IgD-negative memory B cell (primary cell): ENCODE measurements at regions not wholly inside any gene's neighbourhood (a gene's known extent, or its start where the extent isn't known, plus 50 kb on each side); places are given as distances from the start of the nearest gene placed in this dataset.
A peak's percentile ranks its signal among the peaks of the same experiment; 100 is the strongest.

ENCODE experiments used
- H3K27ac Mint-ChIP-seq, 3 donors: one replicate each; pipeline ENCODE4 v1.8.0; 2020 to 2022; ENCODE audit warnings: mild to moderate bottlenecking in 3 of 3, mixed read lengths in 3 of 3, moderate library complexity in 1 of 3
- H3K27me3 Mint-ChIP-seq: one replicate; pipeline ENCODE4 v1.8.0; 2021; ENCODE audit warnings: mixed read lengths
- H3K36me3 Mint-ChIP-seq: one replicate; pipeline ENCODE4 v1.8.0; 2020; ENCODE audit warnings: mild to moderate bottlenecking, mixed read lengths
- H3K4me1 Mint-ChIP-seq, 3 donors: one replicate each; pipeline ENCODE4 v1.8.0; 2020 to 2022; ENCODE audit warnings: mixed read lengths in 3 of 3, mild to moderate bottlenecking in 1 of 3
- H3K4me3 Mint-ChIP-seq, 4 donors: one replicate each; pipeline ENCODE4 v1.8.0; 2020 to 2022; ENCODE audit warnings: mild to moderate bottlenecking in 4 of 4, mixed read lengths in 4 of 4, moderate library complexity in 3 of 4
- H3K9me3 Mint-ChIP-seq, 3 donors: one replicate each; pipeline ENCODE4 v1.8.0; 2020 to 2021; ENCODE audit warnings: mixed read lengths in 3 of 3, mild to moderate bottlenecking in 1 of 3

GRCh38 chr5:68754536-68754935 lies 339.3 kb upstream of the SLC30A5 start:
- Mint-ChIP-seq H3K27me3 (peaks cover 3% of the 10 kb centered on the region), H3K36me3 (no peaks in the 10 kb centered on the region), H3K27ac (no peak overlapping the region), H3K9me3 (no peaks in the 10 kb centered on the region), H3K4me1 (peaks cover 0 to 7% (median 4%) of the 10 kb centered on the region in 3 donors), H3K4me3 (no peak overlapping the region)

GRCh38 chr5:68755293-68755692 lies 338.5 kb upstream of the SLC30A5 start:
- peaks cover 3% of the 10 kb centered on the region for H3K27me3 Mint-ChIP-seq
- H3K27ac Mint-ChIP-seq, result no peak overlapping the region
- H3K9me3 Mint-ChIP-seq, result no peaks in the 10 kb centered on the region
- no peak overlapping the region for H3K4me3 Mint-ChIP-seq
- H3K36me3 Mint-ChIP-seq, result no peaks in the 10 kb centered on the region
- H3K4me1 Mint-ChIP-seq, result peaks cover 0 to 7% (median 4%) of the 10 kb centered on the region in 3 donors

GRCh38 chr5:68757006-68757405 lies 336.8 kb upstream of the SLC30A5 start:
- H3K27me3 Mint-ChIP-seq, result no peaks in the 10 kb centered on the region
- H3K27ac Mint-ChIP-seq, result no peak overlapping the region
- peaks cover 0 to 7% (median 4%) of the 10 kb centered on the region in 3 donors for H3K4me1 Mint-ChIP-seq
- H3K36me3 Mint-ChIP-seq, result no peaks in the 10 kb centered on the region
- H3K9me3 Mint-ChIP-seq, result no peaks in the 10 kb centered on the region
- no peak overlapping the region for H3K4me3 Mint-ChIP-seq

- no peak overlapping the region for H3K4me3 Mint-ChIP-seq
- peak overlapping the region in 1 of 3 donors; percentile 21 for H3K27ac Mint-ChIP-seq
- H3K4me1 Mint-ChIP-seq, result peaks cover 0 to 7% (median 4%) of the 10 kb centered on the region in 3 donors
- H3K9me3 Mint-ChIP-seq, result no peaks in the 10 kb centered on the region
- H3K27me3 Mint-ChIP-seq, result no peaks in the 10 kb centered on the region
- no peaks in the 10 kb centered on the region for H3K36me3 Mint-ChIP-seq
Observed at GRCh38 chr5:68757626-68758212, 336.1 kb upstream of the SLC30A5 start.

GRCh38 chr5:68759593-68759992 lies 334.2 kb upstream of the SLC30A5 start:
- Mint-ChIP-seq H3K9me3 (no peaks in the 10 kb centered on the region), H3K4me1 (peaks cover 0 to 7% (median 4%) of the 10 kb centered on the region in 3 donors), H3K36me3 (no peaks in the 10 kb centered on the region), H3K4me3 (no peak overlapping the region), H3K27ac (no peak overlapping the region), H3K27me3 (no peaks in the 10 kb centered on the region)

- Mint-ChIP-seq H3K9me3 (no peaks in the 10 kb centered on the region), H3K4me1 (no peaks in the 10 kb centered on the region), H3K4me3 (no peak overlapping the region), H3K36me3 (no peaks in the 10 kb centered on the region), H3K27me3 (no peaks in the 10 kb centered on the region), H3K27ac (no peak overlapping the region)
Observed at GRCh38 chr5:68762201-68762600, 331.6 kb upstream of the SLC30A5 start.

- H3K9me3 Mint-ChIP-seq, result no peaks in the 10 kb centered on the region
- no peak overlapping the region for H3K4me3 Mint-ChIP-seq
- no peak overlapping the region for H3K27ac Mint-ChIP-seq
- H3K36me3 Mint-ChIP-seq, result no peaks in the 10 kb centered on the region
- no peaks in the 10 kb centered on the region for H3K27me3 Mint-ChIP-seq
- H3K4me1 Mint-ChIP-seq, result no peaks in the 10 kb centered on the region
Observed at GRCh38 chr5:68766952-68767464, 326.8 kb upstream of the SLC30A5 start.

- no peak overlapping the region for H3K4me3 Mint-ChIP-seq
- no peak overlapping the region for H3K27ac Mint-ChIP-seq
- peaks cover 1 to 4% (median 3%) of the 10 kb centered on the region in 3 donors for H3K9me3 Mint-ChIP-seq
- H3K4me1 Mint-ChIP-seq, result peaks cover 0 to 4% (median 0%) of the 10 kb centered on the region in 3 donors
- H3K36me3 Mint-ChIP-seq, result no peaks in the 10 kb centered on the region
- H3K27me3 Mint-ChIP-seq, result peaks cover 2% of the 10 kb centered on the region
Observed at GRCh38 chr5:68770551-68770950, 323.3 kb upstream of the SLC30A5 start.

GRCh38 chr5:68771221-68771620 lies 322.6 kb upstream of the SLC30A5 start:
- Mint-ChIP-seq H3K9me3 (peaks cover 1 to 4% (median 3%) of the 10 kb centered on the region in 3 donors), H3K27me3 (peaks cover 2% of the 10 kb centered on the region), H3K27ac (peak overlapping the region in 2 of 3 donors; percentile 19 to 33), H3K4me3 (no peak overlapping the region), H3K36me3 (no peaks in the 10 kb centered on the region), H3K4me1 (peaks cover 0 to 4% (median 1%) of the 10 kb centered on the region in 3 donors)

GRCh38 chr5:68771732-68772131 lies 322.1 kb upstream of the SLC30A5 start:
- H3K4me1 Mint-ChIP-seq, result peaks cover 0 to 4% (median 1%) of the 10 kb centered on the region in 3 donors
- H3K9me3 Mint-ChIP-seq, result peaks cover 1 to 4% (median 3%) of the 10 kb centered on the region in 3 donors
- H3K4me3 Mint-ChIP-seq, result no peak overlapping the region
- H3K36me3 Mint-ChIP-seq, result no peaks in the 10 kb centered on the region
- peaks cover 2% of the 10 kb centered on the region for H3K27me3 Mint-ChIP-seq
- no peak overlapping the region for H3K27ac Mint-ChIP-seq

GRCh38 chr5:68776381-68776780 lies 317.4 kb upstream of the SLC30A5 start:
- peaks cover 2% of the 10 kb centered on the region for H3K27me3 Mint-ChIP-seq
- H3K27ac Mint-ChIP-seq, result no peak overlapping the region
- H3K36me3 Mint-ChIP-seq, result no peaks in the 10 kb centered on the region
- peaks cover 1 to 4% (median 3%) of the 10 kb centered on the region in 3 donors for H3K9me3 Mint-ChIP-seq
- H3K4me1 Mint-ChIP-seq, result peaks cover 0 to 4% (median 1%) of the 10 kb centered on the region in 3 donors
- H3K4me3 Mint-ChIP-seq, result no peak overlapping the region

- H3K36me3 Mint-ChIP-seq, result no peaks in the 10 kb centered on the region
- H3K4me1 Mint-ChIP-seq, result peaks cover 0 to 4% (median 1%) of the 10 kb centered on the region in 3 donors
- H3K27me3 Mint-ChIP-seq, result peaks cover 2% of the 10 kb centered on the region
- H3K9me3 Mint-ChIP-seq, result peaks cover 1 to 4% (median 3%) of the 10 kb centered on the region in 3 donors
- no peak overlapping the region for H3K4me3 Mint-ChIP-seq
- H3K27ac Mint-ChIP-seq, result no peak overlapping the region
Observed at GRCh38 chr5:68777135-68777534, 316.7 kb upstream of the SLC30A5 start.

- no peaks in the 10 kb centered on the region for H3K36me3 Mint-ChIP-seq
Observed at GRCh38 chr5:68778484-68778883, 315.3 kb upstream of the SLC30A5 start.

GRCh38 chr5:68780299-68780955 lies 313.4 kb upstream of the SLC30A5 start:
- Mint-ChIP-seq H3K4me1 (peaks cover 0 to 1% (median 0%) of the 10 kb centered on the region in 3 donors), H3K4me3 (no peak overlapping the region), H3K9me3 (peaks cover 10 to 15% (median 11%) of the 10 kb centered on the region in 3 donors), H3K27me3 (peaks cover 4% of the 10 kb centered on the region), H3K36me3 (no peaks in the 10 kb centered on the region), H3K27ac (no peak overlapping the region)

More at GRCh38 chr5:68778484-68778883, 315.3 kb upstream of the SLC30A5 start:
- Mint-ChIP-seq H3K4me3 (no peak overlapping the region), H3K27ac (no peak overlapping the region), H3K9me3 (peaks cover 4 to 7% (median 4%) of the 10 kb centered on the region in 3 donors), H3K27me3 (peaks cover 4% of the 10 kb centered on the region), H3K4me1 (peaks cover 0 to 4% (median 1%) of the 10 kb centered on the region in 3 donors)

GRCh38 chr5:68793074-68793473 lies 300.7 kb upstream of the SLC30A5 start:
- Mint-ChIP-seq H3K4me3 (no peak overlapping the region), H3K9me3 (no peaks in the 10 kb centered on the region), H3K36me3 (no peaks in the 10 kb centered on the region), H3K27ac (no peak overlapping the region), H3K4me1 (peaks cover 0 to 4% (median 0%) of the 10 kb centered on the region in 3 donors), H3K27me3 (peaks cover 12% of the 10 kb centered on the region)
